GM19238 (cell line): ENCODE measurements at regions not wholly inside any gene's neighbourhood (a gene's known extent, or its start where the extent isn't known, plus 50 kb on each side); places are given as distances from the start of the nearest gene placed in this dataset.

ENCODE experiments used
- DNase-seq: peaks from one replicate; pipeline ENCODE4 v3.0.0; 2011; ENCODE audit warnings: low spot score; ENCODE audit not compliant: insufficient read length

GRCh38 chr16:89043636-89044417 is 49.8 kb upstream of the ACSF3 start:
- DNase-seq = no peak
